Retinal pigment epithelial cell (primary cell): ENCODE measurements at regions not wholly inside any gene's neighbourhood (a gene's known extent, or its start where the extent isn't known, plus 50 kb on each side); places are given as distances from the start of the nearest gene placed in this dataset.
"Not testable (repeated sequence)": the region's sequence is repeated elsewhere in the genome, so short reads cannot be mapped to it uniquely, and the experiment has no call there.

ENCODE experiments used
- DNase-seq: peaks from one replicate; pipeline ENCODE4 v3.0.0-alpha.2; 2010; ENCODE audit warnings: low read depth
- H3K4me3 ChIP-seq: 2 replicates; pipeline ENCODE4 v1.5.1; 2011; ENCODE audit warnings: mild to moderate bottlenecking, low read length, control low read depth, moderate library complexity
- TF ChIP-seq, protein P1 (sequence below): conservative IDR thresholded peaks from 2 replicates; pipeline ENCODE4 v1.5.1; 2011; ENCODE audit warnings: low read depth, low read length, control low read depth, inconsistent platforms

DNA sequence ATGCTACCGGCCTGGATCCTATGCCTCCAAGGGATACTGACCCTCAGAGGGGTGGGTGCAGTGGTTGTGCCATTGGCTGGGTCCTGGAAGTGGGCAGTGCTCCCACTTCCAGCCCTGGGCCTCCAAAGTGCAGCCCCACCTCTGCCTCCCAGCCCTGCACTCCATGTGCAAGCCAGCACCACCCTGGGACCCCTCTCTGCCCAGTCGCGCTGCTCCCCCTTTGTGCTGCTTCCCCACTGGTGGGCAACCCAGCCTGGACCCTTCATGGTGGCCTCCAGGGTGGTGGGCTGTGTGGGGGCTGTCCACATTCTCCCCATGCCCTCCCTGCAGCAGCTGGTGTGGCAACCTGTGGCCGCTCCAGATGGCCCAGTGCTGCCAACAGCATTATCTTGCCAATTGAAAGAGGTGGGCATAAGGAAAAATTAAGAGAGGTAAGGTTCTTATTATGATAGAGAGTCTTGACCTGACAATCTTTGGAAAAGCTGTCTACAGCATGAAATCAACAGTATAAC, 309.7 kb downstream of the GUCY2F start:
- H3K4me3 ChIP-seq: no peak overlapping the region
- no peak for DNase-seq
- TF ChIP-seq, protein P1, sequence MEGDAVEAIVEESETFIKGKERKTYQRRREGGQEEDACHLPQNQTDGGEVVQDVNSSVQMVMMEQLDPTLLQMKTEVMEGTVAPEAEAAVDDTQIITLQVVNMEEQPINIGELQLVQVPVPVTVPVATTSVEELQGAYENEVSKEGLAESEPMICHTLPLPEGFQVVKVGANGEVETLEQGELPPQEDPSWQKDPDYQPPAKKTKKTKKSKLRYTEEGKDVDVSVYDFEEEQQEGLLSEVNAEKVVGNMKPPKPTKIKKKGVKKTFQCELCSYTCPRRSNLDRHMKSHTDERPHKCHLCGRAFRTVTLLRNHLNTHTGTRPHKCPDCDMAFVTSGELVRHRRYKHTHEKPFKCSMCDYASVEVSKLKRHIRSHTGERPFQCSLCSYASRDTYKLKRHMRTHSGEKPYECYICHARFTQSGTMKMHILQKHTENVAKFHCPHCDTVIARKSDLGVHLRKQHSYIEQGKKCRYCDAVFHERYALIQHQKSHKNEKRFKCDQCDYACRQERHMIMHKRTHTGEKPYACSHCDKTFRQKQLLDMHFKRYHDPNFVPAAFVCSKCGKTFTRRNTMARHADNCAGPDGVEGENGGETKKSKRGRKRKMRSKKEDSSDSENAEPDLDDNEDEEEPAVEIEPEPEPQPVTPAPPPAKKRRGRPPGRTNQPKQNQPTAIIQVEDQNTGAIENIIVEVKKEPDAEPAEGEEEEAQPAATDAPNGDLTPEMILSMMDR: no peak

DNA sequence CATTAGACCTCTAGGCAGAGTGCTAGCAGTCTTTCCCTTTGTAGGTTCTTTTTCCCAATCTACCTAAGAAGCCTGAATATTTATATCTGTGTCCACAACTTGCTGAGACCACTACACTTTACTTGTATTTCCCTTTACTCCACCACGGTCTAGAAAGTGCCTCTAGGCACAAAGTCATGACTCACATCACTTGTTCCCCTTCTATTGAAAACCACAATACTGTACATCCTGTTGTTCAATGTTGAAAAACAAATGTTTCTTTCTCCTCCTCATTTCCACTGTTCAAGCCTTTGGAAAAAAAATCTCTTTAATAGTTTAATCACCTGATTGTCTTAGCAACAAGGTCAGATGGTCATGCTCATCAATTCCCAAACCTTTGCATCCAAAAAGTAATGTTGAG, 326.7 kb downstream of the GUCY2F start:
- TF ChIP-seq, protein P1: no peak
- no peak overlapping the region for H3K4me3 ChIP-seq
- DNase-seq: no peak

- H3K4me3 ChIP-seq, DNase-seq: not testable (repeated sequence)
Measured at GRCh38 chrX:109144173-109144572, 337.7 kb downstream of the GUCY2F start.

DNA sequence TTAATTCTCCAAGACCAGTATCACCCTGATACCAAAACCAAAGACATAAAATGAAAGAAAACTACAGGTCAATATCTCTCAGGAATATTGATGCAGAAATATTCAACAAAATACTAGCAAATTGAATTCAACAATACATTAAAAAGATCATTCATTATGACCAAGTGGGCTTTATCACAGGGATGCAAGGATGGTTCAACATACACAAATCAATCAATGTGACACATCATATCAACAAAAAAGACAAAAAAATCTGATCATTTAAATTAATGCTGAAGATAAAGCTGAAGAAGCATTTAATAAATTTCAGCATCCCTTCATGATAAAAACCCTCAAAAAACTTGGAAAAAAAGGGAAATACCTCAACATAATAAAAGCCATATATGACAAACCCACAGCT, 341.4 kb downstream of the GUCY2F start:
- TF ChIP-seq, protein P1: no peak
- no peak overlapping the region for H3K4me3 ChIP-seq
- no peak for DNase-seq

DNA sequence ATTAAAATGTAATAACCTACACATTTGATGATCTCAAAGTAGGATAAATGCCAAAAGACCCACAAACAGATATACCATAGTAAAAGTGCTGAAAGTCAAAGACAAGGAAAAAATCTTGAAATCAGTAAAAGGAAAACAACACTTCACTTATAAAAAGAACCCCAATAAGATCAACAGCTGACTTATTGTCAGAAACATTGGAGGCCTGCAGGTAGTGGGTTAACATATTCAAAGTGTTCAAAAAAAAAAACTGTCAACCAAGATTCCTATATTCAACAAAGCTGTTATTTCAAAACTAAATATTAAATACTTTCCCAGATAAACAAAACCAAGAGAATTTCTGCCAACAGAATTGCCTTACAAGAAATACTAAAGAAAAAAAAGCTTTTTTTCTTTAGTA, 347.1 kb downstream of the GUCY2F start:
- H3K4me3 ChIP-seq: no peak overlapping the region
- TF ChIP-seq, protein P1: no peak
- DNase-seq: no peak

GRCh38 chrX:109125304-109125703, 356.6 kb downstream of the GUCY2F start:
- H3K4me3 ChIP-seq: no peak overlapping the region
- no peak for DNase-seq
- TF ChIP-seq, protein P1: no peak

DNA sequence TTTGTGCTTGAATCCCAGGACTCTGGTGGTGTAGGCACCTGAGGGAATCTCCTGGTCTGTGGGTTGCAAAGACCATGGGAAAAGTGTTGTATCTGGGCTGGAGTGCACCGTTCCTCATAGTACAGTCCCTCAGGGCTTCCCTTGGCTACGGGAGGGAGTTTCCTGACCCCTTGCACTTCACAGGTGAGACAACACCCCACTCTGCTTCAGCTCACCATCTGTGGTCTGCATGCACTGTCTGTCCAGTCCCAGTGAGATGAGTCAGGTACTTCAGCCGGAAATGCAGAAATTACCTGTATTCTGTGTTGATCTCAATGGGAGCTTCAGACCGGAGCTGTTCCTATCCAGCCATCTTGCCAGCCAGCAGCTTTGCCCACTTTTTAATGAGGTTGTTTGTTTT, 353.0 kb upstream of the IRS4 start:
- DNase-seq: no peak
- no peak overlapping the region for H3K4me3 ChIP-seq
- TF ChIP-seq, protein P1: no peak

GRCh38 chrX:109077788-109078187, 341.4 kb upstream of the IRS4 start:
- no peak for DNase-seq
- TF ChIP-seq, protein P1: no peak
- H3K4me3 ChIP-seq: no peak overlapping the region

DNA sequence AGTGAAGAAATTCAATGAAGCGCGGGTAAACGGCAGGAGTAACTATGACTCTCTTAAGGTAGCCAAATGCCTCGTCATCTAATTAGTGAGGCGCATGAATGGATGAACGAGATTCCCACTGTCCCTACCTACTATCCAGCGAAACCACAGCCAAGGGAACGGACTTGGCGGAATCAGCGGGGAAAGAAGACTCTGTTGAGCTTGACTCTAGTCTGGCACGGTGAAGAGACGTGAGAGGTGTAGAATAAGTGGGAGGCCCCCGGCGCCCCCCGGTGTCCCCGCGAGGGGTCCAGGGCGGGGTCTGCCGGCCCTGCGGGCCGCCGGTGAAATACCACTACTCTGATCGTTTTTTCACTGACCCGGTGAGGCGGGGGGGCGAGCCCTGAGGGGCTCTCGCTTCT, 317.8 kb upstream of the IRS4 start:
- not testable (repeated sequence) for H3K4me3 ChIP-seq, DNase-seq
